GDM1 (cell line): ENCODE measurements at regions not wholly inside any gene's neighbourhood (a gene's known extent, or its start where the extent isn't known, plus 50 kb on each side); places are given as distances from the start of the nearest gene placed in this dataset.
"Not testable (repeated sequence)": the region's sequence is repeated elsewhere in the genome, so short reads cannot be mapped to it uniquely, and the experiment has no call there.

Source experiments
- DNase-seq: peaks from one replicate; lab custom pipeline; 2025; lab: John Stamatoyannopoulos, UW

GRCh38 chr4:175281894-175282293 lies 363.7 kb downstream of the ADAM29 start:
- no peak for DNase-seq

GRCh38 chr4:175282407-175282806 lies 364.2 kb downstream of the ADAM29 start:
- DNase-seq: no peak

GRCh38 chr4:175290401-175290800 lies 372.2 kb downstream of the ADAM29 start:
- no peak for DNase-seq

DNA sequence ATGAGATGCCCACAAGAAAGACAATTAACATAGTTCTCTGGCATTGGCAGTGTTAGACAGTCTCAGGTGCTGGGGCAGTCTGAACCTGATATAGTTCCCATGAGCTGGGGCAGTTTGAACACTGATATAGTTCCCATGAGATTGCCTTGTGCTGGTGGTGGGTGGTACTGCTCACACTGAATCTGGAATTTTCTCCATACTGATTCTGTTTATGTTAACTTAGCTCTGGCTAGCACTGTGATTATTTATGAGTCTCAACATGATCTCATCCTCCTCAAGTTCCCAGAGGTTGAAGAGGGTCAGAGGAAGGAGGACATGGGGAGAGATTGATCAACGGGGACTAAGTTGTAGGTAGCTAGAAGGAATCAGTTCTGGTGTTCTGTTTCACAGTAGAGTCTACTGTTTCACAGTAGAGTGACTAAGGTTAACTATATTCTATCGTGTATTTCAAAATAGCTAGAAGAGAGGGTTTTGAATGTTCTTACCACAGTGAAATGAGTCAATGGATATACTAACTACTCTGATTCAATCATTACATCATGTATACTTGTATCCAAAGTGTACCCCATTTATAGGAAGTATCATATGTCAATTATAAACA lies 379.9 kb downstream of the ADAM29 start:
- no peak for DNase-seq

DNA sequence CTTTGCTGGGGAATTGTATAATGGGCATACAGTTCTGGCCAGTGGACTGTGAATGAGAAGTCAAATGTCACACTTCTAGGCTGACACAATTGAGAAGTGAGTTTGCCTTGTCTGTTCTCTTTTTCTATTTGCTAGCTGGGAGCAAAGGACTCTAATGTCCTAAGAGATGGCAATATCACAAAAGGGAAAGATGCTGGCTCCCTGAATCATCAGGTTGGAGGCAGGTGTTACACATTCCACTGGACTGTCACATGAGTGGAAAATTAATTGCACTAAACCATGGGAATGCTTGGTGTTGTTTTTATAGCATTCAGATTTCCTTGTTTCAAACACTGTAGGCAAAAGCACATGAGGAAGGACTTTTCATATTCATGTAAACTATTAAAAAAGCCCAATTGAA lies 388.3 kb downstream of the ADAM29 start:
- DNase-seq: no peak

DNA sequence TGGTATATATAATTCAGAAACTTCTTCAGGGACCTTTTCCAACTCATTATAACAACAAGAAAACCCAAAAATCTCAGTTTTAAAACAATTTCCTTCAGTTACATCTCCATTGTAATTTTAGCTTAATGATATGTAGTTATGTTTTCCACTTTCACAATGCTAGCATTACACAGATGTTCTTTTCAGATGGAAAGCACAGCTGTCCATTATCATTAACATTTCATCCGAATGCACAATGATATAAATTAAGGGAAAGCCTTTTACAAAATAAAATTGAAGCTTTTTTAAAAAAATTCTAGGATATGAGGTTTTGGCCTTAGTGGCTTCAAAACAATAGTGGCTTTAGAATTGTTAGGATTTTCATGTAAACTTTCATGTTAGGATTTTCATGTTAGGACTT lies 389.2 kb downstream of the ADAM29 start:
- no peak for DNase-seq

- no peak for DNase-seq
These were observed 390.1 kb downstream of the ADAM29 start for GRCh38 chr4:175308236-175308635.

GRCh38 chr4:175309041-175309440 lies 390.9 kb downstream of the ADAM29 start:
- no peak for DNase-seq

GRCh38 chr4:175325230-175325629 lies 407.1 kb downstream of the ADAM29 start:
- no peak for DNase-seq

- no peak for DNase-seq
These were observed 408.6 kb downstream of the ADAM29 start for GRCh38 chr4:175326796-175327195.

GRCh38 chr4:175330236-175330635 lies 412.1 kb downstream of the ADAM29 start:
- no peak for DNase-seq

DNA sequence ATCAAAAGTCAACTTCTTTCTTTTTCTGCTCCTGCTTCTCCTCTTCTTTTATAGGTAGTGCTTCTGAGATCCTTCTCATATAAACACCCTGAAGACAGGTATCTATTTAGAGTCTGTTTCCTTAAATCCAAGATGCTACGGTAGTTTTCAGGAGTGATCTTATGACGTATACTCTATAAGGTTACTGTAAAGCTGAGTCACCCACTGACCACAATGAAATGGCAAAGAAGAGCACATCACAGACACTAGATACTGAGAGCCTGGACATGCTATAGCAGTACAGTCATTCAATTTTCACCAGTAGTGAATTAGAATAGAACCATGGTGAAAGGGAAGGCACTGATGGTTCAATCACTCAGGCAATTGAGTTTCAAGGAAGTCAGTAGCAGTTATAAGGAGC lies 412.5 kb downstream of the ADAM29 start:
- no peak for DNase-seq

DNA sequence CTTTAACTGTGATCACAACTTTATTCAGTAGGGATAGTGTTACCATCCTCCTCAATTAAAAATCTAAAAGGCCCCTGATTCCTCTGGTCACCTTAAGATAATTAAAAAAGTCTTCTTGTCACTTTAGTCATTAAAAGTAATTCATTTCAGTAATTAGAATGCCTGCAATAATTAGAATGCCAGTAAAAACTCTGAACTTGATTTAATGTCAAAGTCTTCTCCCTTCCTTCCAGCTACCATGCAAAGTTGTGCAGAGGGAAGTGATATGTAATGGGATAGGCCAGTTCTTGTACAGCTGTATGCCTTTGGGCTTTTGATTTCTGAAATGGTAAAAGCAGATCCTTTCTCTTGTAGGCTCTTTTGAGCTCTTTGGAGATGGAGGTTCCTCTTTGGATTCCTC lies 417.2 kb downstream of the ADAM29 start:
- DNase-seq: no peak

GRCh38 chr4:175336570-175336969 lies 418.4 kb downstream of the ADAM29 start:
- DNase-seq: not testable (repeated sequence)

DNA sequence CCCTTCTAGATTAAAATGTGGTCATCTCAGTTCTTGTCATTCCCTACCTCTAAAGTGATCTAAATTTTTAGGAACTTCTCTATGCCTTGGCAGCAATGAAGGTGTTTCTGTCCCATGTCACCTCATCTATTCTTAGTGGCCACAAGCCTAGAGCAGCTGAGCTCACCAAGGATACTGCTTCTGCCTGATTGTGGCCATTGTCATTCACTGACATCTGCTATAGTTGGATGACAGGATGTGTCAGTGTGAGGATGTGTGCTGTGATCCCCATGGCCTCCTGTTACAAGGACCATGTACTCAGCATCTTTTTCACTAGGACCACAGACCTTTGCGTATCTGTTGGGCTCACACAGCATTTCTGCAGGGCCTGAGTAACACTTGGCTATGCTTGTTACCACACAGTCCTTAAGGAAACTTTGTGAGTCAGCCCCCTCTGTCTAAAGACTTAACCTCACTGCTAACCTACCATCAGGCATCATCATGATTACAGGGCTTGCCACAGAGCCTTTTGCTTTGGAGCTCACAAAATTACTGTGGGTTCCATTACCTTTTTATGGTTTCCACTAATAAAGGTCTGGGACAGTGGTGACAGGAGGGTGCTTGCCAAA lies 421.0 kb downstream of the ADAM29 start:
- DNase-seq: no peak

- DNase-seq: no peak
These were observed 423.1 kb downstream of the ADAM29 start for GRCh38 chr4:175341203-175341755.

DNA sequence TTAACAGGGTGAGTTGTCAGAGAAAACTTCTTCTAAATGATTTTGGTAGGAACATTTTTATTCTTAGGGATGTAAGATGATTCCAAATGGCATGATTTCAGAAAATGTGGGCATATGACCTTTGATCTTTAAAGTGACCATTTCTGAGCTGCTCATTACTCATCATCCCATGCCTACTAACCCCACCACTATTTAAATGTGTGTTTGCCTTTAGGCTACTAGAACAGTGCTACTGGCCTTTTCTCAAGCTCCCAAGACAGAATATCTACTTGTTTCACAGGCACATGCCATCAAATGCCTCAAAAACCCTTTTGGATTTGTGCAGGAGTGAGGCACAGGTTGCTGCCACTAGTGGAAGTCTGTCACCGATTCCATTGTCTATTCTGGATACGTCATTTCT lies 428.2 kb downstream of the ADAM29 start:
- no peak for DNase-seq

- no peak for DNase-seq
These were observed 432.1 kb downstream of the ADAM29 start for GRCh38 chr4:175350246-175350645.

DNA sequence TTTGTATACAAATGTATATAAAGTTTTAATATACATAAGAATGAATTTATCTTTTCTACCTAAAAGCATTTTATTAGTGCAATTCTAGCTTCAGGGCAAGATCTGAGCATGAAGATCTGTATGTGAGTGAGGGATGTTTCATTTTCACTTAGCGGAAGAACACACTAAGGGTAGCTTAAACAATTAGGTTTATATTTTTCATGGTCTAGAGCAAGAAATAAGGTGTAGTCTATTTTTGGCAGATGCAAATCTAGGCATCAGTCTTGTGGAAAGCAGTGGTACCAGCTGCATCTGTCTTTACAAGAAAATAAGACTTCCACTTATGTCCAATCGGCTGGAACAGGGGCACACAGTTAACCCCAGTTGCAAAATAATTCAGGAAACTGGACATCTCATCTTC lies 433.3 kb downstream of the ADAM29 start:
- no peak for DNase-seq

DNA sequence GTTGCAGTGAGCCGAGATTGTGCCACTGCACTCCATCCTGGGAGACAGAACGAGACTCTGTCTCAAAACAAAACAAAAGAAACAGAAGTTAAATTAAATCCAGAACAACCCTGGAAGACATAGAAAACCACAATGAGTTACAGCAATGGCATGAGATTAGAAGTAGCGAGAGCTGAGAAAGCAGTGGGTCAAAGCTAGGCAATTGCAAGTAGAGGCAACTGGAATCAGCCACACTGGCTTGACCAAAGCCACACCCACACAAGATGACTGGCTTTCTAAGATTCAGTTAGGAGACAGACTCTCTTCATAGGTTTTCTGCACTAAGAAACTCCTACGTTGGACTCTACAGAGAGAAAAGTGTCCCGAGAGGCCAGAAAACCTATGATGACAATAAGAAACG lies 443.0 kb downstream of the GPM6A start:
- DNase-seq: no peak

- no peak for DNase-seq
These were observed 441.0 kb downstream of the GPM6A start for GRCh38 chr4:175371091-175371490.

DNA sequence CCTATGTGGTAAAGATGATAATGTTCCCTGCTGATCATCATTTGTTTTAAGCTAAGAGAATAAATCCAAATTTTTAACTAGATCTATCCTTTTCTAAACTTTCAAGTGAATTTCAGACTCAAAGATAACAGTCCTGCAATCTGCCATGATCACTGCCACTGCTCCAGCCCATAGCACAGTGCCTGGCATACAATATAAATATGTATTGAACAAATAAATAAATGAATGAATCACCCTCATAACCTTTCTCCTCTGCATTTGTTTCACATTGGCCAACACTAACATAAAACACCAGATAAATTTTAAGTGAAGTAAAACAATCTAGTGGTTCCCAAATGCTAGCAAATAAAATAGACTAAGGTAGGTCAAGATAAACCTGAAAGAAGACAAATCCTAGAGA lies 439.0 kb downstream of the GPM6A start:
- no peak for DNase-seq

GRCh38 chr4:175374459-175374858 lies 437.6 kb downstream of the GPM6A start:
- no peak for DNase-seq
